ENCODE measurements at regions not wholly inside any gene's neighbourhood (a gene's known extent, or its start where the extent isn't known, plus 50 kb on each side); places are given as distances from the start of the nearest gene placed in this dataset.

- no peak for TF ChIP-seq CTCF (conservative IDR thresholded peaks at IDR 0.05; ENCODE audit: low read length)
- TF ChIP-seq EZH2phosphoT487 (IDR thresholded peaks at IDR 0.05; ENCODE audit: borderline replicate concordance) = no peak
Observed at GRCh38 chr7:69545175-69545574, 53.1 kb upstream of the AUTS2 start.
